ENCODE measurements at regions not wholly inside any gene's neighbourhood (a gene's known extent, or its start where the extent isn't known, plus 50 kb on each side); places are given as distances from the start of the nearest gene placed in this dataset.

DNA sequence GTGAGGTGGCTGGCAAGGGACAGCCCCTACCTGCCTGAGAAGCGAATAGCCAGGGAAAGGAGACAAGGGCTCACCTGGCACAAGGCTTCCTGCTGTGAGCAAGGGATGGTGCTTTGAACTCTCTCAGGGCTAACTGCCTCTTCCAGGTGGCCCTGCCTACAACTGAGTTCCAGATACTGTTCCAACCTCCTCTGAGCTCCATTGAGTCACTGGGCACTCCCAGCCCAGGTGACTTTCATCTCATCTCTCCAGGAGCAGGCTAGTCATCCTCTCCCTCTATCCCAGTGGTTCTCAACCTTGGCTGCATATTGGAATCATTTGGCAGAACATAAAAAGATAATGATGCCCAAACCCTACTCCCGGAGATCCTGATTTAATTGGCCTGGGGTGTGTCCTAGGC lies 374.0 kb upstream of the ZFP64 start:
- TF ChIP-seq ZBTB7A (IDR thresholded peaks at IDR 0.05; ENCODE audit: low read depth) (no peak), CEBPB (IDR thresholded peaks at IDR 0.05) (no peak), EP300 (IDR thresholded peaks at IDR 0.05; ENCODE audit: borderline replicate concordance) (no peak), TEAD4 (IDR thresholded peaks at IDR 0.05) (no peak), TAF1 (IDR thresholded peaks at IDR 0.05; ENCODE audit: low read depth) (no peak), EGR1 (IDR thresholded peaks at IDR 0.05) (no peak), YY1 (IDR thresholded peaks at IDR 0.05; ENCODE audit: low read depth) (no peak), RAD21 (IDR thresholded peaks at IDR 0.05; ENCODE audit: low read depth) (no peak), TCF12 (IDR thresholded peaks at IDR 0.05; ENCODE audit: low read depth) (no peak), NFIC (IDR thresholded peaks at IDR 0.05) (no peak)
- TF ChIP-seq, protein P1, sequence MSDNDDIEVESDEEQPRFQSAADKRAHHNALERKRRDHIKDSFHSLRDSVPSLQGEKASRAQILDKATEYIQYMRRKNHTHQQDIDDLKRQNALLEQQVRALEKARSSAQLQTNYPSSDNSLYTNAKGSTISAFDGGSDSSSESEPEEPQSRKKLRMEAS (IDR thresholded peaks at IDR 0.05) = no peak
- TF ChIP-seq, protein P2, sequence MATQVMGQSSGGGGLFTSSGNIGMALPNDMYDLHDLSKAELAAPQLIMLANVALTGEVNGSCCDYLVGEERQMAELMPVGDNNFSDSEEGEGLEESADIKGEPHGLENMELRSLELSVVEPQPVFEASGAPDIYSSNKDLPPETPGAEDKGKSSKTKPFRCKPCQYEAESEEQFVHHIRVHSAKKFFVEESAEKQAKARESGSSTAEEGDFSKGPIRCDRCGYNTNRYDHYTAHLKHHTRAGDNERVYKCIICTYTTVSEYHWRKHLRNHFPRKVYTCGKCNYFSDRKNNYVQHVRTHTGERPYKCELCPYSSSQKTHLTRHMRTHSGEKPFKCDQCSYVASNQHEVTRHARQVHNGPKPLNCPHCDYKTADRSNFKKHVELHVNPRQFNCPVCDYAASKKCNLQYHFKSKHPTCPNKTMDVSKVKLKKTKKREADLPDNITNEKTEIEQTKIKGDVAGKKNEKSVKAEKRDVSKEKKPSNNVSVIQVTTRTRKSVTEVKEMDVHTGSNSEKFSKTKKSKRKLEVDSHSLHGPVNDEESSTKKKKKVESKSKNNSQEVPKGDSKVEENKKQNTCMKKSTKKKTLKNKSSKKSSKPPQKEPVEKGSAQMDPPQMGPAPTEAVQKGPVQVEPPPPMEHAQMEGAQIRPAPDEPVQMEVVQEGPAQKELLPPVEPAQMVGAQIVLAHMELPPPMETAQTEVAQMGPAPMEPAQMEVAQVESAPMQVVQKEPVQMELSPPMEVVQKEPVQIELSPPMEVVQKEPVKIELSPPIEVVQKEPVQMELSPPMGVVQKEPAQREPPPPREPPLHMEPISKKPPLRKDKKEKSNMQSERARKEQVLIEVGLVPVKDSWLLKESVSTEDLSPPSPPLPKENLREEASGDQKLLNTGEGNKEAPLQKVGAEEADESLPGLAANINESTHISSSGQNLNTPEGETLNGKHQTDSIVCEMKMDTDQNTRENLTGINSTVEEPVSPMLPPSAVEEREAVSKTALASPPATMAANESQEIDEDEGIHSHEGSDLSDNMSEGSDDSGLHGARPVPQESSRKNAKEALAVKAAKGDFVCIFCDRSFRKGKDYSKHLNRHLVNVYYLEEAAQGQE (IDR thresholded peaks at IDR 0.05; ENCODE audit: low read depth) = no peak
- TF ChIP-seq, protein P3, sequence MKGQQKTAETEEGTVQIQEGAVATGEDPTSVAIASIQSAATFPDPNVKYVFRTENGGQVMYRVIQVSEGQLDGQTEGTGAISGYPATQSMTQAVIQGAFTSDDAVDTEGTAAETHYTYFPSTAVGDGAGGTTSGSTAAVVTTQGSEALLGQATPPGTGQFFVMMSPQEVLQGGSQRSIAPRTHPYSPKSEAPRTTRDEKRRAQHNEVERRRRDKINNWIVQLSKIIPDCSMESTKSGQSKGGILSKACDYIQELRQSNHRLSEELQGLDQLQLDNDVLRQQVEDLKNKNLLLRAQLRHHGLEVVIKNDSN (IDR thresholded peaks at IDR 0.05) = no peak
